Left ventricle myocardium inferior (tissue), 1 donor: ENCODE measurements at regions not wholly inside any gene's neighbourhood (a gene's known extent, or its start where the extent isn't known, plus 50 kb on each side); places are given as distances from the start of the nearest gene placed in this dataset.

Experiments
- DNase-seq: peaks from one replicate; pipeline ENCODE4 v3.0.0-alpha.2; 2020
- H3K27ac ChIP-seq: fragments of 200-600 bp; replicated peaks from 2 replicates; pipeline ENCODE4 v1.8.0; 2021
- H3K27me3 ChIP-seq: fragments of 200-600 bp; 2 replicates; pipeline ENCODE4 v1.8.0; 2021; ENCODE audit warnings: low read depth
- H3K36me3 ChIP-seq: fragments of 200-600 bp; 2 replicates; pipeline ENCODE4 v1.8.0; 2021
- H3K4me1 ChIP-seq: fragments of 200-600 bp; 2 replicates; pipeline ENCODE4 v1.8.0; 2021
- H3K4me3 ChIP-seq: fragments of 200-600 bp; 2 replicates; pipeline ENCODE4 v1.8.0; 2021; ENCODE audit warnings: mild to moderate bottlenecking, moderate library complexity
- H3K9me3 ChIP-seq: fragments of 200-600 bp; replicated peaks from 2 replicates; pipeline ENCODE4 v1.8.0; 2021
- CTCF ChIP-seq: fragments of 200-600 bp; IDR thresholded peaks from 2 replicates; pipeline ENCODE4 v1.8.0; 2021; ENCODE audit warnings: antibody characterized with exemption, mild to moderate bottlenecking, borderline replicate concordance
- intact Hi-C: fragments of 100-400 bp; cut with micrococcal nuclease; formaldehyde crosslinking; loops from one replicate; pipeline ENCODE4 v1.11.0; 2022
- donor health status: DM: no; HTN: yes; CAD: no; lungs with severe emphysema.

DNA sequence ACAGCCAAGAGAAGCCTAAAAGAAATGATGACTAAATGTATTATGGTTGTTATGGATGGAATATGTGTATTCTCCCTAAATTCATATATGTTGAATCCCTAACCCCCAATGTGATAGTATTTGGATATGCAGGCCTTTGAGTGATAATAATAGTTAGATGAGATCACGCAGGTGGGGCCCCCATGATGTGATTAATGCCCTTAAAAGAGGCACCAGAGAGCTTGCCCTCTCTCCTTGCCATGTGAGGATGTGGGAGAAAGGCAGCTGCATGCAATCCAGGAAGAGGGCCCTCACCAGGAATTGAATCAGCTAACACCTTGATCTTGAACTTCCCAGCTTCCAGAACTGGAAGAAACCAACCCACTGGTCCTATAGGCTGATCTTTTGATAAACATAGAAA is 190.6 kb upstream of the TCF21 start:
- DNase-seq: no peak
- no peaks in the 10 kb centered on the region for H3K4me1 ChIP-seq
- H3K27ac ChIP-seq: peak overlapping the region; percentile 21
- H3K9me3 ChIP-seq: peaks cover 8% of the 10 kb centered on the region
- no peak for TF ChIP-seq CTCF
- H3K36me3 ChIP-seq: no peaks in the 10 kb centered on the region
- intact Hi-C loops: no loop called here
- no peak overlapping the region for H3K4me3 ChIP-seq
- H3K27me3 ChIP-seq: no peaks in the 10 kb centered on the region

- intact Hi-C loops: no loop called here
- Histone ChIP-seq H3K27me3 (no peaks in the 10 kb centered on the region), H3K9me3 (peaks cover 8% of the 10 kb centered on the region), H3K4me3 (no peak overlapping the region), H3K27ac (peak overlapping the region; percentile 1), H3K4me1 (no peaks in the 10 kb centered on the region), H3K36me3 (no peaks in the 10 kb centered on the region)
- no peak for TF ChIP-seq CTCF
- DNase-seq: no peak
Observed at GRCh38 chr6:133699741-133700385, 189.1 kb upstream of the TCF21 start.

- Histone ChIP-seq H3K36me3 (no peaks in the 10 kb centered on the region), H3K9me3 (peaks cover 8% of the 10 kb centered on the region), H3K4me3 (no peak overlapping the region), H3K27ac (peak overlapping the region; percentile 72), H3K27me3 (no peaks in the 10 kb centered on the region), H3K4me1 (no peaks in the 10 kb centered on the region)
- peak; percentile 53 for DNase-seq
- no peak for TF ChIP-seq CTCF
- intact Hi-C loops: no loop called here
Observed at GRCh38 chr6:133701633-133702331, 187.1 kb upstream of the TCF21 start.

DNA sequence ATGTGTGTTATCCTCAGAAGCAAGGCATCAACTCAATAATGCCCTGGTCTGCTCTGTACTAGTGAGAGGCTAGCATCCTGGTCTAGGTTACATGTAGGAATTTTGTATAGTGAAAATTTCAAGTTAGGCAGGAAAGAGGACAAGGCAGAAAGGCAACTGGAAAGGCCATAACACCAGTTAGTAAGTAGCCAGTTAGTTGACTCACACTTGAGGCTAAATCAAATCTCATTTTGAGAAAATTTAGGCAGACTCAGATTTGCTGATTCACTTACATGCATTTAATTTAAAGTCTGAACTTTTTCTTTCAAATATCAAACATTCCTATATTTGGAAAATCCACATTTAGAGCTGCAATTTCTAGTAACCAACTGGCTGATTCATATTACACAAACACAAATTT is 184.5 kb upstream of the TCF21 start:
- intact Hi-C loops: no loop called here
- no peak for TF ChIP-seq CTCF
- Histone ChIP-seq H3K9me3 (peaks cover 12% of the 10 kb centered on the region), H3K27me3 (no peaks in the 10 kb centered on the region), H3K4me3 (no peak overlapping the region), H3K27ac (peak overlapping the region; percentile 56), H3K4me1 (no peaks in the 10 kb centered on the region), H3K36me3 (no peaks in the 10 kb centered on the region)
- no peak for DNase-seq

- intact Hi-C loops: no loop called here
- TF ChIP-seq CTCF: no peak
- H3K27ac ChIP-seq: peak overlapping the region; percentile 56
- no peaks in the 10 kb centered on the region for H3K36me3 ChIP-seq
- H3K4me3 ChIP-seq: no peak overlapping the region
- peaks cover 8% of the 10 kb centered on the region for H3K9me3 ChIP-seq
- DNase-seq: no peak
- no peaks in the 10 kb centered on the region for H3K4me1 ChIP-seq
- H3K27me3 ChIP-seq: no peaks in the 10 kb centered on the region
Observed at GRCh38 chr6:133705066-133705465, 183.8 kb upstream of the TCF21 start.
